HG02981 (cell line): ENCODE measurements at regions not wholly inside any gene's neighbourhood (a gene's known extent, or its start where the extent isn't known, plus 50 kb on each side); places are given as distances from the start of the nearest gene placed in this dataset.
"Not testable (repeated sequence)": the region's sequence is repeated elsewhere in the genome, so short reads cannot be mapped to it uniquely, and the experiment has no call there.

Source experiments
- ATAC-seq: cut with Tn5 transposase; IDR thresholded peaks from one replicate; pipeline ENCODE4 v1.9.1; 2021; ENCODE audit warnings: mild to moderate bottlenecking, moderate library complexity; ENCODE audit not compliant: unreplicated experiment

DNA sequence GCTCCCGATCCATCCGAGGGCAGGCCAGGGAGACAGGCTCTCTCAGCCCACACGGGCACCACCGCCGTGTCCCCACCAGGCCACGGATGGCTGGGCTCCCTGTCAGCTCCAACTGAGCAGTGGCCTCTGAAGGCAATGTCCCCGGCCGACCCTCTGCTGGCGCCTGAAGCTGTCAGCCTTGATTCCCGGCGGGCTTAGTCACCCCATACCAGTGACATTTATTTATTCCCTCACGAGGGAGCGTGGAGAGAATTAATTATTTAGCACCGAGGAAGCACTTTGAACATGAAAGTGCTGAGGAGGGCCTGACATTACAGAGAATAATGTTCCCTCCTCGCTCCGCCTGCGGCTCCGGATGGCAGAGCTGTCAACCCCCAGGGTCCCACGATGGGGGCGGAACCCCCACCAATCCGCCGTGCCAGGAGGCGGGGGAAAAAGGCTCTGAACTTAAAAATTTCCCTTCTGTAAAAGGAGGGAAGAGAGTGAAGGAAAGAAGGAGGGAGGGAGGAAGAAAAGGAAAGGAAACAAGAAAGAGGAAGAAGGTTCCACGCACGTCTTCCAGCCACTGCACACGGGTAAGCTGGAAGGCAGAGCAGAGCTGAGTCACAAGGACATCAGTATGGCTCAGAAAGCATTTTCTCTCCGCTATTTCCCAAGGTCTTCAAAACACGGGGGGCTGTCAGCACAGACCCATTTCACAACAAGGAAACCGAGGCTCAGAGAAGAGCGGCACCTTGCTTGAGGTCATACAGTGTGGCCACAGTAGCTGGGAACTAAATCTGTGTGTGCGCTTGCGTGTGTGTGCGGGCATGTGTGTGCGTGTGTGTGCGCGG lies 108.7 kb upstream of the NCOR2 start:
- ATAC-seq, result no peak

DNA sequence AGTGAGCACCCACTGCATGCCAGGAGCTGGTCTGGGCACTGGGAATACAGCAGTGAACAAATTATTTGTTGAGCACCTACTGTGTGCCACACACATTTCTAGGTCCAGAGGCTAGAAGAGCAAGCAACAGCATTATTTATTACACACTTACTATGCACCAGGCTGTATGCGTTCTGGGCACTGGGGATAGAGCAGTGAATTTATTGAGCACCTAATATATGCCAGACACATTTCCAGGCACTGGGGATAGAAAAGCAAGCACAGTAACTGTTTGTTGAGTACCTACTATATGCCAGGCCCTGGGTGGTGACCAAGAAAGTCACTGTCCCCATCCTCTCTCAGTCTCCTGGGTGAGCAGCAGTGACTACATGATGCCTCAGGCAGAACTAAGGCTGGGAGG lies 107.5 kb upstream of the NCOR2 start:
- ATAC-seq, result no peak

DNA sequence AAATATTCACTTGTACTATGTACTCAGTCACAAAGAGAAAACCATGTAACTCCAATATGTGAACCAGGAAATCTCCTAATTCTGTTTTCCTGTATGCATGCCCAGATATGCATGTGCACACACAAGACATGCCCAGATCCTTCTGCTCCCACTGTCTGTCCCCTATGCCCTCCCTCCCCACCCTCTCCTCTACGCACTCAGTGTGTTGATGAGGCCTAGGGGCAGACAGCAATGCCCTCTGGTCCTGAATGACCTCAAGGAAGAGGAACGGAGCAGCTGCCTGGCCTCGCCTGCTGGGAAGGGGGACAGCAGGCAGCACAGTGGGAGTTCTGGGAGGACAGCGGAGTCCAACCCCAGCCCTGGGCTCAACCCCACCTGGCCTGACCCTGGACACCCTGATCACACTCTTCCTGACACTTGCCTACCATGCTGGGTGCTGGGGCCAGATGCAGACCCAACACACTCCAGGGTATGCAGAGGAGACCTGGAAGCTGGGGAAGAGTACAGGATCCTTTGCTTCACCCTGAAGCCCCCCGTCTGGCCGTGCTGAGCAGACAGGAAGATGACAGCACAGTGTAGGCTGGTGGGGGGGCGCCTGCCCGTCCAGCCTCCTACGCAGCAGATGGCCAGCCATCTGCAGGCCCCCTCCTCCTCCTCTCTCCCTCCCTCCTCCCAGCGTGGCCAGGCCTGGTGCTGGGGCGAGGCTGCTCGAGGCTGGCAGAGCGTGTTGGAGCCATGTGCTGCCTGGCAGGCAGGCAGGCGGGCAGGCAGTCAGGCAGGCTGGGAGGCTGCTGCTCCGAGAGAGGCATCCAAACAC lies 106.6 kb upstream of the NCOR2 start:
- ATAC-seq, result no peak

DNA sequence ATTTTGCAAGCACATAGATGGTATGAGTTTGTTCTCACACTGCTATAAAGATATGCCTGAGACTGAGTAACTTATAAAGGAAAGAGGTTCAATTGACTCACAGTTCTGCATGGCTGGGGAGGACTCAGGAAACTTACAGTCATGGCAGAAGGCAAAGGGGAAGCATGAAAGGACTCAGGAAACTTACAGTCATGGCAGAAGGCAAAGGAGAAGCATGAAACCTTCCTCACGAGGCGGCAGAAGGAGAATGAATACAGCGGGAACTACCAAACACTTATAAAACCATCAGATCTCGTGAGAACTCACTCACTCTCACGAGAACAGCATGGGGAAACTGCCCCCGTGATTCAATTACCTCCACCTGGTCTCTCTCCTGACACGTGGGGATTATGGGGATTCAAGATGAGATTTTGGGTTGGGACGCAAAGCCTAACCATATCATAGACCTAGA lies 101.9 kb upstream of the NCOR2 start:
- ATAC-seq, result not testable (repeated sequence)

DNA sequence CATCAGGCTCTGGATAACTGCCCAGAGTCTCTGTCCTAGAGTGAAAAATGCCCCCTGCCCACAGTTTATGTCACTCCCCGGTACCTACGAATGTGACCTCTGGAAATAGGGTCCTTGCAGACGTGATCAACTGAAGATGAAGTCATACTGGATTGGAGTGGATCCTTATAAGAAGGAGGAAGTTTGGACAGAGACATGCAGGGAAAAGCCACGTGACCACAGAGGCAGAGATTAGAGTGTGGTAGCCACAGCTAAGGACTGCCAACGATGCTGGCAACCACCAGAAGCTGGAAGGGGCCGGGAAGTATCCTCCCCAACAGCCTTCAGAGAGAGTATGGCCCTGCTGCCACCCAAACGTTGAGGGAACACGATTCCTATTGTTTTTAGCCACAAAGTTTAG lies 101.2 kb upstream of the NCOR2 start:
- ATAC-seq, result no peak

DNA sequence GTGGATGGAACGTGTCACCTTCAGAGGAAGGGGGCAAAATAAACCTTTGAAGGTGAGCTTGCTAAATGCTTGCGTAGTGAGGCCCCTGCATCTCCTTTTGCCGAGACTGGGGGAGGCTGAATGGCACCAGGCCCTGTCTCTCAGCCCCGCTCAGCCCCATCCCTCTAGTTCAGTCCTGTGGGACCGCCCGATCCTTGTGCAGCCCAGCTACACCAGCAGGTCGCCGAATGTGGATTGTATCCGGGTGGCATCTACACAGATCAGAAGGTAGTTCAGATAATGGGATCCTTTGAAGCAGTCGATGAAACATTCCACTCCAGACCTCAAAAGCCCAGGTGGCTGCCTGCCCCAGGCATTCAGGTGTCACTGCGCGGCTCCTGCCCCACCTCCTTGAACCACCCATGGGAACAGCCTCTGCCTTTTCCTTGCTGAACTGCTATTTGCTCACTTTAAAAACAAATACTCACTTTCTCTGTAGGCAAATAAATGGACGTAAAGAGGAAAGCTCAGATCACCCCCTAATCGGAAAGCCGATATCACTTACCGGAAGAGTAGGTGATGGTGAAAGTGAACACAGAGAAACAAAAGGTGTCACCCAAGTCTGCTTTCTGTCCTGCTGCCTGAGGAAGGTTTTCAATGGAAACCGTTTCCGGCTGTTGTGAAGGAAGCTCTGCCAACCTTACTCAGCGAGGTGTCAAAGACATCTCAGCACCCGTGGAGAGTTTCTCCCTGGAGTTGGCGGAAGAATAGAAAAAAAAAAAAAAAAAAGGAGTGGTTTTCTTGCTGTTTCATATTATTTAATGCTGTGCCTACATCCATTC lies 100.3 kb upstream of the NCOR2 start:
- no peak for ATAC-seq

DNA sequence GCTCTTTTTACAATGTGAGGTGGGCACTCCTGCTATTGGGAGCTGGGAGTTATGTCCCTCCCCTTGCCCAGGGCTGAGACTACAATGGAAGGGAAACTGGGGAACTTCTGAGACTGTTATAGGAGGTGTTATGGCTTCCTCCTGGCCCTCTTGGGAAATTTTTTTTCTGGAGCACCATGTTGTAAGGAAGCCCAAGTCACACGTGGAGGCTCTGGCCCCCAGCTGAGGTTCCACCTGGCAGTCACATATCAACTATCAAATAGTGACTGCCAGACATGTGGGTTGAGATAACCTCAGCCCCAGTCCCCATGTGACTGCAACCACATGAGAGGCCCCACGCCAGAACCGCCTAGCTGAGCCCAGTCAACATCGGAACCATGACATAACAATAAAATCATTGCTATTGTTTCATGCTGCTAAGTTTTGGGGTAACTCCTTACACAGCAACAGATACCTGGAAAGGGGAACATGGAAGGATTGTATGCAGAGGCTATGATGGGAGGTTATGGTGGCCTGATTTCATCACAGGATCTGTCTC lies 99.4 kb upstream of the NCOR2 start:
- ATAC-seq, result no peak

DNA sequence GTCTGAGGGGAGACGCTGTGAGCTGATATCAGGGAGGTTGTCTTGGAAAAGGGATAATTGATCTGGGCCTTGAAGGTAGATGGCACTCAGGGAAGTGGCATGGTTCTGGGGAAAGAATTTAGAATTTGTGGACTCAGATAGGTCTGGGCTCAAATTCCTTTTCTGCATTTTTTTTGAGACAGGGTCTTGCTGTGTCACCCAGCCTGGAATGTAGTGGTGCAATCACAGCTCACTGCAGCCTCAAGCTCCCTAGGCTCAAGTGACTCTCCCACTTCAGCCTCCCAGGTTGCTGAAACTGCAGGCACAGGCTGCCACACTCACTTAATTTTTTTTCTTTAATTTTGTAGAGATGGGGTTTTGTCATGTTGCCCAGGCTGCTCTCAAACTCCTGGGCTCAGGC lies 98.1 kb upstream of the NCOR2 start:
- ATAC-seq, result no peak

DNA sequence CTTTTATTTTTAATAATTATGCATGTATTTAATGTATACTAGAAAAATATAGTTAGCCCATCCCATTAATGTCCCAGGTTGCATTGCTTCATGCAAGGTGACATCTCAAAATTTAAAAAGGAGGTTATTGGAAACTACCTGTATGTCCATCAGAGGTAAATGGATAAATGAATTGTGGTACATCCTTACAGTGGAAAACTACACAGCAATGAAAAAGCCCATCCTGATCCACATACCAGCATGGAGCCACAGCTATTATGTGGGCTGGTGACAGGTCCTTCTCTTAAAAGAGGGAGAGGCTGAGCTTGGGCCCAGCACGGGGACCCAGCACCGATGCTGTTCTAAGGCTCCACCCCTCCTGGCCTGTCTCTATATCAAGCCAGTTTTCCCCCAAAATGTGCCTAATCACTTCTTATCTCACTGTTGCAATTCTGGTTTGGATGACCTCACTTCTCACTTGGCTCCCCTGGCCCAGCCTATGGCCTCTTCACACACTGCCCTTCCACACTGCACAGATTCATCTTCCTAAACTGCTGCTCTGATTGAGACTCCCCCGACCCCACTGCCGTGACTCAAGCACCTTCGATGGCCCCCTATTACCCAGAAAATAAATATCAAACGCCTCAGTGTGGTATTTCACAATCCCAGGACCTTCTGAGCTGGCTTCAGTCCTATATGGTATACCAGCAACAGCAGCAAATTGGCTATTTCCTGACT lies 97.1 kb upstream of the NCOR2 start:
- no peak for ATAC-seq

DNA sequence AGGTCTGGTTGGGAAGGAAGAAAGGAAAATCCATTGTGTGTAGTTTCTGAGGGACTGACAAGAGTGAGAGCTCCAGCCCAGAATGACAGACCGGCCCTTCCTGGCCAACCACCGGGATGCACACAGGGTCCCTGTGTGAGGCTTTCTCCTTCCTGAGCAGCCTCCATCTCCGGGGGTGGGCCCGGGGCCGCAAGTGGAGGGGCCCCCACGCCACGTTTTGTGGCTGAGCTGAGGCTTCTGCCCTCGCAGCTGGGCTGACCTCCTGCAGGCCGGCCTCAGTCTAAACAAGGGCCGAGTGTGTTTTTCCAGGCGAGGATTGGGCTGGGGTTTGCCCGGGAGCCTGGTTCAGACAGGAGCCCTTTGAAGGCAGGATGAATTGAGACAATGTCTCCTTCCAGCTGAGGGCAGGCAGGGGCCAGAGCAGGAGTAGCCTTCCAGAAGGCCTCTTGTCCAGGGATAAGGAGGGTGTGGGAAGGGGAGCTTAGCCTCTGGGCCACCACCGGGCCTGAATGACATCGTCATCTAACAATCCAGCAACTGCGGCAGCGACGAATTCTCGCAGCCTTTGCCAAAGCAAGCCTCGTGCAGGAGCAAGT lies 96.5 kb upstream of the NCOR2 start:
- ATAC-seq, result no peak

DNA sequence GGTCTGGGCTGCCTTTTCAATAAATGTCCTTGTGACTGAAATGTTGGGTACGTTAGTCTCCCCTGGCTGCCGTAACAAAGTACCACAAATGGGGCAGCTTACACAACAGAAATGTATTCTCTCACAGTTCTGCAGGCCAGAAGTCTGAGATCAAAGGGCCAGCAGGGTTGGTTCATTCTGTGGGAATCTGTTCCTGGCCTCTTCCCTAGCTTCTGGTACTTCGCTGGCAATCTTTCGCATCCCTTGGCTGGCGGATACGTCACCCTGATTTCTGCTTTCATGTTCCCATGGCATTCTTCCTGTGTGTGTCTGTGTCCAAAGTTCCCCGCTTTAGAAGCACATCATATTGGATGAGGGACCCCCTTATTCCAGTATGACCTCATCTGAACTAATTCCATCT lies 95.8 kb upstream of the NCOR2 start:
- no peak for ATAC-seq

DNA sequence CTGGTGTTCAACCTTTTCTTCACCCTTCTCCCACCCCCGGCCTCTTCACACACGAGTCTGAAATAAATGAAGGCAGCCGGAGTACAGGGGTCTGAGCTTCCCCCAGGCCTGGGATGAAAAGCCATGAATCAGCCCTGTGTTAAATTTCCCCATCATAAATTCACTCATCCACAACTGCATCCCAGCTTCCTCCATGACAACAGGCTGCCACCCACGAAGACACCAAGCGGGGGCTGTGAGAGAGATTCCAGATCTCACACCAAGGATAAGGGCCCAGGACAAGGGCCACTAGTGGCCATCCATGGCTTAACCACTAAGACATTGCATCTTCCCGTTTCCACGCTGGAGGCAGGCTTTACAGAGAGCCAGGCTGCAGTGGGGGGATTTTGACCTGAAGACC lies 93.9 kb upstream of the NCOR2 start:
- ATAC-seq, result no peak

DNA sequence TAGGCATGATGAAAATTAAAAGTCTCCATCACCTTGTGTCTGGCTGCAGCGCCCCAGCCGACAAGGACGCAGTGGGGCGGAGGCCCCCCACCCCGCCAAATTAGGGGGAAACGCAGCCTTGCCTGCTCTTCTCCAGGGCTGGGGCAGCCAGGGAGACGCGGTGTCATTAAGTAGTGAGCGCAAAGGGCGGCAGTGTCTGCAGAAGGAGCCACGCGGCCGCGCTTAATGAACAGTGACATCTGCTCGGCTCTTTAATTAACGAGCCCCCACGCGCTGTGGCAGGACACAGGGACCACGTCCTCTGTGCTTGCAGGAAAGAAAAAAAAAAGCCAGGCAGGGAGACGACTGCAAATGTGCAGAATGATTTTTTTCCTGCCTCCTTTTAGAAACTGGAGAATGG lies 93.4 kb upstream of the NCOR2 start:
- no peak for ATAC-seq

DNA sequence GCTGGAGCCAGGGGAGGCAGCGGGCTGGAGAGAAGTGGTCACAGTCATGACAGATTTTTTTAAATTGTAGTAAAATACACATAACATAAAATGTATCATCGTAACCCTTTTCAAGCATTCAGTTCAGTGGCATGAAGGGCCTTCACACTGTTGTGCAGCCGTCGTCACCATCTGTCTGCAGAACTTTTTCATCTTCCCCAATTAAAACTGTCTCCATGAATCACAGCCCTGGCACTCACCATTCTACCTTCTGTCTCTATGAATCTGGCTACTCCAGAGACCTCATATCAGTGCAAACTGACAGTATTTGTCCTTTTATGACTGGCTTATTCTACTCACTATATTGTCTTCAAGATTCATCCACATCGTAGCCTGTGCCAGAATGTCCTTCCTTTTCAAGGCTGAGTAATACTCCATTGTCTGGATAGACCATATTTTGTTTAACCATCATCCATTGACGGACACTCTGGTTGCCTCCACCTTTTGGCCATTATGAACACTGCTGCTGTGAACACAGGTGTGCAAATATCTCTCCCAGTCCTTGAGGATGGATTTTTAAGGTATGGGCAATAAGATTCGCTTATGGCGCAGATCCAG lies 91.5 kb upstream of the NCOR2 start:
- ATAC-seq, result no peak

DNA sequence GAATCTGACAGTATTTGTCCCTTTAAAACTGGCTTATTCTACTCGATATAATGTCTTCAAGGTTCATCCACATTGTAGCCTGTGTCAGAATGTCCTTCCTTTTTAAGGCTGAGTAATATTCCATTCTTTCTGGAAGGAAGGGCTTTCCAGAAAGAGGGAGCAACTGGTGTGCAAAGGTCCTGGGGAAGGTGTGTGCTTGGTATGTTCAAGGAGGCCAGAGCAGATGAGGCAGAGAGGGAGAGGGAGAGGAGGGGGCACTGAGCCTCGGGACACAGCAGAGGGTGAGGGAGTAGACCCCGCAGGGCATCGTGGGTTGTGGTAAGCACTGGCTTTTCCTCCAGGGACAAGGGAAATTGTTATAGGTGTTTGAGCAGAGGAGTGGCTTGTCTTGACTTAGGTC lies 90.9 kb upstream of the NCOR2 start:
- ATAC-seq, result no peak

DNA sequence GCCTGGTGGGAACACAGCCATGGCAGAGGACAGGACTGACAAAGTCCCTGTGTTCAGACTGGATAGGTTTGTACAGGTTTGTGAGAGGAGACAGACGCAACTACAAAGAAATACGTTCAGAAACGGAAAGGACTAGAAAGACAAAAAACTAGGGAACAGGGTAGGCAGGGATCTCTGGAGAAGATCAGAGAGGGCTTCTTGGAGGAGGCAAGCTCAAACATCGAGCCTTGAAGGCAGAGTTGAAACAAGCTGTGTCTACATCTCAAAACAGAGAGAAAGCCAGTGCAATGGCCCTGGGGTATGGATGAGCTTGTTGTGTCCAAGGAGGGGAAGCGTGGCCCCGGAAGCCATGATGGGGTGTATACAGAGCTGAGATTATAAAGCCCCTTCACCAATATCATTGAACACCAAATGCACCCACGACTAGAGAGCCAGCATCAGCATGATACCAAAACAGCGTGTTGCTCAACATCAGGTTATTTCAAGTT lies 89.6 kb upstream of the NCOR2 start:
- no peak for ATAC-seq

DNA sequence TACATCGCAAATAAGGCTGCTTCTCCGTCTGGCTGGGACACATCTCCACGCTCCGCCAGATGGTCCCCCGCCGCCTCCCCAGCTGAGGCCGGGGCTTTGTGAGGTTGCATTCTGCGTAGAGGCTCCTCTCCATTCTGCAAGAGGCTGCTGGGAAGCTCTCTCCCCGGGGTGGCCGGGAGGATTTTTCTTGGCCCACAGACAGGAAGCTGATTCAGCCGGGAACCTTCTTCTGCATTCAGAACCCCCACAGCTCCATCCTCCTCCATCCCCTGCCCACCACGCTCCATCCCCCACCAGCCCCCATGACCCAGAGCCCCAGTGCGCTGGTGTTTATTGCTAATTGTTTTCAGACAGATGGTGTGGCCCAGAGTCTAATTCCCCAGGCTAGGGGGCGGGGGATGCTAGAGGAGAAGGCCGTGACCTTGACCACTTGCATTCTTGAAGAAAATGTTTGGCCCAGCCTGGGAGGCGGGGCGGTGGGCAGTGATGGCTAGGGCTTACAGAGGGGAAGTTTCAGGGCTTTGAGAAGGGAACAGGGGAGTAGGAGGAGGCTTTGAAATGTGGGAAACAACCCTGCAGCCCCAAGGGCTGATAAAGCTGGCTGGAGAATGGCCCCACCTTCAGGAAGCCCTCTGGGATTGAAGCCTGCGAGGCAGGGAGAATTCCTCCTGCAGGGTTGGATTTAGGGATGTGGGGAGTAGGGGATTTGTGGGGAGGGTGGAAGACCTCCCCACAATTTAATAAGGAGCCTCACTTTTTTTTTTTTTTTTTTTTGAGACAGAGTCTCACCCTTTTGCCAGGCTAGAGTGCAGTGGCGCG lies 88.5 kb upstream of the NCOR2 start:
- no peak for ATAC-seq

DNA sequence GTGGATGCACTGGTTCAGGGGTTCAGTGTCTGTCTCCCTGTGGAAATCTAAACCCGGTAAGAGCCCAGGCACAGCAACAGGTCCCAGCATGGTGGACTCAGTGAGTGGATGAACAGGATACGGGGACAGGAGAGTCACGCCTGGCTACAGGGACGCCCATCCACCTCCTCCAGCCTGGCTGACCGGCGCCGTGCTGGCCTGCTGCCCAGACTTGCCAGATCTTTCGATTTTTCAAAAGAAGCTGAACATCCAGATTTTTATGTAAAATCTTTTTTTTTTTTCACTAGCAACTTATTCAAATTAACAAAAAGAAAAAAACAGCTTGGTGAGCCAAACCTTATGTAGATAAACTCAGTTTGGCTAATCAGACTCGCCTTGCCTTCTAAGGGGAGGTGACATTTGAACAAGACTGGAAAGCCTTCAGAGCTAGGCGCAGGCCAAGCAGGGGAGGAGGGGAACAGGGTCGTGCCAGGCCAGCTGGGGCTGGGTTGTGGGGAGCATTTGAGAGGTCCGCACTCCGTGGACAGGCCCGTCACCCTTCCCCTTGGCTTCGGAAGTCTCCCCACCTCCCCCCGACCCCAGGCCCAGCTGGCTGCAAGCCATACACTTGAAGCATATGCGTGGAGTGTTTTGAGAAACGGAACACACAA lies 87.8 kb upstream of the NCOR2 start:
- ATAC-seq, result no peak
